Stimulated activated CD4-positive, alpha-beta T cell treated with anti-CD3 and anti-CD28 coated beads, Interleukin-1b, Interleukin-23, amount 100 ng/mL, for 4 hours (primary cell): ENCODE measurements at regions not wholly inside any gene's neighbourhood (a gene's known extent, or its start where the extent isn't known, plus 50 kb on each side); places are given as distances from the start of the nearest gene placed in this dataset.

Source experiments
- DNase-seq, 2 donors: peaks; one replicate each; pipeline ENCODE4 v3.0.0-alpha.2; 2020; ENCODE audit warnings: low read depth in 2 of 2

- DNase-seq: no peak
Observed at GRCh38 chr7:41134300-41135255, 568.3 kb downstream of the INHBA start.

DNA sequence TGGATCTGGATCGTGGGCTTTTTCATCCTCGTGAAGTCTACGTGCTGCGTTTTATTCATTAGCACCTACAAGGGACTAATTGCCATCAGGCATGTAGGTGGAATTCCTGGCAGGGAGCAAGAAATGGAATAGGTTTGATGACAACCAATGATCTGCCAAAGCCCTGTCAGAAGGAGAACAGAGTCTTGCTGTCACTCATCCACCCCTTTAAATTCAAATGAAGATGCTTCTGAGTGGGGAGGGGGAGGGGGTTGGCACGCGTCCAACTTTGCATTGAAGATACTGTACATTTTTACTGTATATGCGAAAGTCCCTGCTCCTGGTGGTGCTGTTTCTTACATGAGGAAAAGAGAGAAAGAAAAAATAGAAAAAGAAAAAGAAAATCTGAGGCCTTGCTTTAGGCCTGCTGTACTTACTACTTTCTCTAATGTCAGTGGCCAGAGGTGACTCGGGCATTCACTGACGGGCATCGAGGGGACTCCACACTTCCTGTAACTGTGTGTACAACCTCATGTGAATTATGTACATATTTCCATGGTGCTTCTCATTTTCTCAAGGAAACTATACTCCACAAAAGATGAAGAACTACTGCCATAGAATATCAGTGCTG lies 569.1 kb downstream of the INHBA start:
- DNase-seq: no peak

GRCh38 chr7:41131956-41132355 lies 570.9 kb downstream of the INHBA start:
- no peak for DNase-seq

GRCh38 chr7:41130561-41131236 lies 572.2 kb downstream of the INHBA start:
- no peak for DNase-seq

GRCh38 chr7:41130086-41130485 lies 572.8 kb downstream of the INHBA start:
- DNase-seq: no peak

- DNase-seq: no peak
Observed at GRCh38 chr7:41125343-41125742, 577.5 kb downstream of the INHBA start.

- no peak for DNase-seq
Observed at GRCh38 chr7:41122256-41122987, 580.5 kb downstream of the INHBA start.

DNA sequence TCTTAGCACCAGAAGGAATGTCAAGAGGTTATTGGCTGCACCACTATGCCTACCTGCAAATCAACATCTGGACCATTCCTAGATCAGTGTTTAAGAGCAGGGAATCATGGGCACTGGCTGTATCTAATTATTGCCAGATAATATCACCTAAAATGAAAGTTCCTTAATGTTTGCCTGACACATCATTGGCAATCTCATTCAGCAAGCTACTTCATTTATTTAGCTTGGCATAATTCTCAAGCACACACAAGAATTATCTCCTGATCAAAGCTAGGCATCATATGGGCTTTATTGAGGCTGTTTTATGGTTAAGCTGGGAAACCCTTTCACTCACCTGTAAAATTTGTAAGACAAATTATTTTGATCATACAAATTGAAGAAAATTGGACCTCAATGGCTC lies 581.7 kb downstream of the INHBA start:
- DNase-seq: no peak

GRCh38 chr7:41118486-41118885 lies 584.4 kb downstream of the INHBA start:
- no peak for DNase-seq

DNA sequence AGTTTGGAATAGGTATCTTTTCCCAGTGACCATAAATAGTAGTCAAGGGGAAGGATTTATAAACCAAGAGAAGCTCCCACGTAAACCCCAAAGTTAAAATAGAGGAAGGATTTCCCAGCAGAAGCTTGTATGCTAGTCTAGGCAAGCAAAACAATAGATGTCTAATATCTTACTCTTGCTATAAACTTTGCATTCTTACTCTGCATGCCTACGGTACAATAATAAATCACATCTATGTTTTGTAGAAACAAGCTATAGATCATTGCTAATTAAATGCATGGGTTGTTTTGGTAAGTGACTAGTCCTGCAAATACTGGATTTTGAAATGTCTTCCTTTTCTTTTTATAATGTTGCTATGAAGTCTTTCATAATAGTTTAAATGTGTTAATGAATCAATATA lies 585.5 kb downstream of the INHBA start:
- DNase-seq: no peak

GRCh38 chr7:41116817-41117216 lies 586.1 kb downstream of the INHBA start:
- no peak for DNase-seq

DNA sequence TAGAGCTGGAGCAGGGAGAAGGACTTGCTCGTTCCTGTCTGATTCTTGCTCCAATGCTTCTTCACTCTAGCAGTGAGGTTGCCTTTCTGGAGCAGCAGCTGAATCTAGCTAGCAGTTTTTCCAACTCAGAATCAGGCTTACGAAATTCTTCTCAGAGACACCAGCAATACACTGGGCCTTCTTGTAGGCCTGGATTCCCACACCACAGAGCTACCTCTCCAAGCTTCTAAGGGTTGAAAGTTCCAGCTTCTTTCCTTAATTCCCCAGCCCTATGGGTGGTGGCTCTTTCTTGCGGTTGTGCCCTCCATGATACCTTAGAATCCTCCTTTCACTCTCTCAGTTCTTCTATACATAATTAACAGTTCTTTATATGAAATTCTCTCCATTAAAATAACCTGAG lies 586.6 kb downstream of the INHBA start:
- no peak for DNase-seq

DNA sequence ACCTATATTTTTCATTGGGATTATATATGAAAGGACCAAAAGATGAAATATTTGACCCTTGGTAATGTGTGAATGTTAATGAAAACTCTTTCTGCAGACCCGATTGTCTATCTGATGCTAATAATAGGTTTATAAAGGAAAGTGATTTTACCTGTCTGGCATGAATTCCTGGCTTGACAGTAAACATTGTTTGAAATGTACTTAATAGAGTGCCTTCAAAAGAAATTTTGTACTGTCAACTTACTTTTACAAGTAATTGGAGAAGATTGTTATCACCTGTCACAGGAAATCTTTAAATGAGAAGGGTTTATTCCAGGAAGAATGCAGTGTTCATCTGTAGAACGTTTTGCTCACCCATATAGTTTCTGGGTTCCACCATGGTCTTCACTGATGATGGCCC lies 588.2 kb downstream of the INHBA start:
- no peak for DNase-seq

DNA sequence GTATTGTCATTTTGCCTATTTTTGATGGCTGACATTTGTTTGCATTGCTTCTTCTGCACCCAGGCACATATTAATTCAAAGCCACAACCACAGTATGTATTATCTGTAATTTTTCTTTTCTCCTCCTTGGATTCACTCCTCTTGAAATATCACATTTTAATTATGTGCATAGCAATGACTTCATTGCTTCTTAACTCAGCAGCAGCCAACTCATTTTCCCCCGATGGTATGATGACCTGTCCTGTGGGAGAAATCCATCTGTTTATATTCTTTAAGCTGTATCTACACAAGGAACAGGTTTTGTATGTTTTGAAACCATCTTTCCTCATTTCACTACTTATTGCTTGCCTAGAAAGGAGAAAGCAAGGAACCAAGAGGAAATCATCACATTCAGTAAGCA lies 588.8 kb downstream of the INHBA start:
- DNase-seq: no peak

- no peak for DNase-seq
Observed at GRCh38 chr7:41113719-41114118, 589.2 kb downstream of the INHBA start.

DNA sequence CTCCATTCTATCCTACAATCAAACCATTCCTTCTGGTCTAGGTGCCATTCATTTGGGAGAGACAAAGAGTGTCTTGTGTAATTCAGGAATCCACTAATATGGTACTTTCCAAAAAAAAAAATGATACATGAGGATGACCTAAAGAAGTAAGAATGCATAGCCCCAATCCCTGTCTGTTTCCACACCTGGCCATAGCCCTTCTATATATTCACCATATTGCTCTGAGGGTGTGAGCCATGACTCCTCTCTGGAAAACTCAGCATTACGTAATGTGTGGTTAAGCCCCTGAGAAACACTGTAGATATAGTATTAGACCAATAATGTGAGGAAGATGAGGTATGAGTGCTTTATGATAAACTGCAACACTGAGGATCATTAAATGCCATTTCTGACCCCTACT lies 592.7 kb downstream of the INHBA start:
- no peak for DNase-seq

DNA sequence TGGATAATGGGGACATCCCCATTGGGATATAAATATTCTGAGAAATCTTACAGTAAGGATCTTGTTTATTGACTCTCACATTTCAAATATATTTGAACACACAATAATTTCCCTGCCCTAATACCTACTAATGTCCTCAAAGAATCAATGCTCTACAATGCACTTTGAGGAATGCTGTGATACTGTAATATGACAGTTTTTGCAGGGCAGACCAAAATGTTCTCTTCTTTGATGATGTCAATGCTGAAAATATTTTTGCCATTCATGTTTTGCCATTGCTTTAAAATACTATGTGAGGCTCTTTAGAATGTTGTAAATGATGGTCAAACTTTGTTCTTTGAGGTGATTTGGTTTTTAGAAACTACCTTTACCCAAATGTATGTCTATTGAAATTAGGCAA lies 594.1 kb downstream of the INHBA start:
- DNase-seq: no peak

DNA sequence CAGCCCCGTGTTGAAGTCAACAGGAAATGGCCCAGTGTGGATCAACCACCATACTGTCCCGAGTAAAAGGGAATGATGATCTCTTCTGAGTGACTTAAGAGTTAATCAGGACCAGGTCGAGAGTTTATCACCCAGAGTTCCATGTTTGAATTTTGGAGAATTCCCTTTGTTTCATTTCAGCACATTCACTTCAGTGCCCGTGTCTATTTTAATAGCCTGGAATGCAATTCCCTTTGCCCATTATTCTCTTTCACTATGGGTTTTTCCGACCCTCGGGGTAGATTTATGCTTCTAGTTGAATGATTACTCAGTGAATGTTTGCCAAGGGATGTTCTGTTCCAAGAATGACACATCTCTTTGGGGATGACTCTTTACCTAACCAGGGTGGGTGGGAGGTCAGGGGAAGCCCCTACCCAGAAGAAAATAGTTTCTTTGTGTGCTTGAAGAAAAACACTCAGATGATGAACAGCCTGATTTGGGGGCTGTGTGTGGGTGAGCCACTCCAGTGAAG lies 594.9 kb downstream of the INHBA start:
- DNase-seq: no peak

DNA sequence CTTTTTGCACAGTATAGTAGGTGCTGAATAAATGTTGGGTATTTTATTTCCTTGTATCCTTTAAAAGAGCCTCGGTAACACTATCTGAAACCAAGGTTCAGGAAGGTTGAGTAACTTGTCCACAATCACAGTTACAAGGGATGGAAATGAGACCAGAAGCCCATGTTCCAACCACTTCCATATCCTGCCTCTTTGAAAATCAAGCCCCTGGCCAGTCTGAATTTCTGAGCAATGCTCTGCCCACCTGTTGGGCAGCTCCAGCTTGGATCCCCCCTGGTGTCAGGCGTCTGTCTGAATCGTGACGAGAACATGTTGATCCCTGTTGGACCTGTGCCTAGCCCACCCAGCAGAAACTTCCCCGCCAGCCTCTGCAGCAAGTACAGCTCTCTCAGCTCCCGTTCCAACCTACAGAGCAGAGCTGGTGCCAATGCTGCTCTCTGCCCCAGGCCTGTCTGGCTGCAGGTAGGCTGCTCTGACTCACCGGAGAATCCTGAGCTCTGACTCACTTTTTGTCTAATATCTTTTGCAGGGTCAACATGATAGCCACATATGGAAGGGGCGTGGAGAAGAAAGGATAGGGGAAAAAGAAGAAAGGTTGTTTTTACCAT lies 595.5 kb downstream of the INHBA start:
- DNase-seq: no peak

GRCh38 chr7:41104631-41105030 lies 598.3 kb downstream of the INHBA start:
- no peak for DNase-seq

DNA sequence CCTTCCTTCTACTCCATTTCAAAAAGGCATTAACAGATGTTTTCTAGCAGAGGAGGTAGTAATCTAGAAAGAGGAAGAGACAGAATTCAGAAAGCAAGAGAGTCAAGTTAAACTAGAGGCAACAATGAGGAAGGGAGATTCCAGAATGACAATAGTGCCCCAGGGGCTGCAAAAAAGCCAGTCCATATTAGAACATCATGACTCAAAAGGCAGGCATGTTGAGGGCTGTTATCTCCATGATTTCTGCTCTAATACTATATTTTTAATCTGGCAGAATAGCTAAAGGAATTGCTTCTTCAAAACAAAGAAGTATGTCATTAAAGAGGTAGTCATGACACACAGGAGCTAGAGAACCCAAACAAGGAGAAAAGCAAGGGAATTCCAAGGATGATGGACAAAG lies 599.6 kb downstream of the INHBA start:
- DNase-seq: no peak
